Loucy (cell line): ENCODE measurements at regions not wholly inside any gene's neighbourhood (a gene's known extent, or its start where the extent isn't known, plus 50 kb on each side); places are given as distances from the start of the nearest gene placed in this dataset.
A peak's percentile ranks its signal among the peaks of the same experiment; 100 is the strongest.

Source experiments
- H2AFZ ChIP-seq: fragments of 200-600 bp; sonication (generic); 2 replicates; pipeline ENCODE4 v1.6.0; 2016; ENCODE audit warnings: antibody characterized with exemption, mild to moderate bottlenecking, low read length, moderate library complexity
- H3F3A ChIP-seq: fragments of 200-600 bp; 2 replicates; pipeline ENCODE4 v1.6.0; 2016; ENCODE audit warnings: antibody characterized with exemption, low read depth, mild to moderate bottlenecking
- H3K27me3 ChIP-seq: fragments of 200-600 bp; sonication (generic); 2 replicates; pipeline ENCODE4 v1.6.1; 2014; ENCODE audit warnings: low read length, mild to moderate bottlenecking; ENCODE audit not compliant: insufficient read depth, poor library complexity, severe bottlenecking
- H3K36me3 ChIP-seq: fragments of 200-600 bp; sonication (generic); 2 replicates; pipeline ENCODE4 v1.6.1; 2016; ENCODE audit warnings: low read length; ENCODE audit not compliant: insufficient read depth
- H3K4me1 ChIP-seq: fragments of 200-600 bp; sonication (generic); 2 replicates; pipeline ENCODE4 v1.5.1; 2014; ENCODE audit warnings: low read length, mild to moderate bottlenecking; ENCODE audit not compliant: insufficient read depth, poor library complexity, severe bottlenecking
- H3K4me2 ChIP-seq: fragments of 200-600 bp; sonication (generic); 2 replicates; pipeline ENCODE4 v1.6.0; 2014; ENCODE audit warnings: antibody characterized with exemption, low read length, low read depth, mild to moderate bottlenecking; ENCODE audit not compliant: poor library complexity, severe bottlenecking
- H3K4me3 ChIP-seq: fragments of 200-600 bp; sonication (generic); 2 replicates; pipeline ENCODE4 v1.5.1; 2014; ENCODE audit warnings: low read length, mild to moderate bottlenecking, mixed read lengths; ENCODE audit not compliant: poor library complexity, severe bottlenecking
- H3K79me2 ChIP-seq: fragments of 200-600 bp; sonication (generic); 2 replicates; pipeline ENCODE4 v1.6.1; 2014; ENCODE audit warnings: low read length; ENCODE audit not compliant: insufficient read depth
- H3K9ac ChIP-seq: fragments of 200-600 bp; sonication (generic); 2 replicates; pipeline ENCODE4 v1.6.0; 2014; ENCODE audit warnings: mild to moderate bottlenecking, low read depth, low read length, moderate library complexity; ENCODE audit not compliant: poor library complexity, severe bottlenecking
- H3K9me2 ChIP-seq: fragments of 200-600 bp; sonication (generic); replicated peaks from 2 replicates; pipeline ENCODE4 v1.6.1; 2016; ENCODE audit warnings: low read depth, low read length, mixed read lengths
- H3K9me3 ChIP-seq: fragments of 200-600 bp; sonication (generic); 2 replicates; pipeline ENCODE4 v1.6.1; 2014; ENCODE audit warnings: mild to moderate bottlenecking, antibody characterized with exemption, low read length, low read depth; ENCODE audit not compliant: insufficient read depth
- H4K20me1 ChIP-seq: fragments of 200-600 bp; sonication (generic); 2 replicates; pipeline ENCODE4 v1.6.0; 2014; ENCODE audit warnings: antibody characterized with exemption, low read length, mild to moderate bottlenecking; ENCODE audit not compliant: insufficient read depth, poor library complexity, severe bottlenecking
- CTCF ChIP-seq: fragments of 200-600 bp; sonication (generic); conservative IDR thresholded peaks from 2 replicates; pipeline ENCODE4 v1.5.1; 2014; ENCODE audit warnings: mild to moderate bottlenecking, antibody characterized with exemption, low read length
- EZH2phosphoT487 ChIP-seq: fragments of 200-600 bp; IDR thresholded peaks from 2 replicates; pipeline ENCODE4 v1.6.1; 2018; ENCODE audit warnings: antibody characterized with exemption, mild to moderate bottlenecking, moderate library complexity, borderline replicate concordance

- Histone ChIP-seq H3K4me2 (peak overlapping the region; percentile 6), H4K20me1 (no peaks in the 10 kb centered on the region), H3K36me3 (no peaks in the 10 kb centered on the region), H3K4me1 (peaks cover 13% of the 10 kb centered on the region), H2AFZ (no peak overlapping the region), H3K9me2 (no peaks in the 10 kb centered on the region), H3K9ac (no peak overlapping the region), H3K9me3 (no peaks in the 10 kb centered on the region; the same call in 1 of the 2 replicates), H3K79me2 (no peaks in the 10 kb centered on the region), H3K27me3 (no peaks in the 10 kb centered on the region), H3K4me3 (no peak overlapping the region), H3F3A (no peaks in the 10 kb centered on the region; the same call in 1 of the 2 replicates)
- no peak for TF ChIP-seq EZH2phosphoT487
- TF ChIP-seq CTCF, result no peak
Measured at GRCh38 chr2:187959821-187960220, 331.9 kb upstream of the GULP1 start.

- Histone ChIP-seq H3K36me3 (no peaks in the 10 kb centered on the region), H3F3A (no peaks in the 10 kb centered on the region; the same call in 1 of the 2 replicates), H3K79me2 (no peaks in the 10 kb centered on the region), H3K4me2 (no peak overlapping the region), H3K4me1 (peaks cover 13% of the 10 kb centered on the region), H3K4me3 (no peak overlapping the region), H3K27me3 (no peaks in the 10 kb centered on the region), H3K9me3 (no peaks in the 10 kb centered on the region), H4K20me1 (no peaks in the 10 kb centered on the region), H2AFZ (no peak overlapping the region), H3K9ac (no peak overlapping the region), H3K9me2 (no peaks in the 10 kb centered on the region)
- no peak for TF ChIP-seq CTCF
- TF ChIP-seq EZH2phosphoT487, result no peak
Measured at GRCh38 chr2:187962538-187962937, 329.1 kb upstream of the GULP1 start.

- Histone ChIP-seq H3K36me3 (no peaks in the 10 kb centered on the region), H3K9me2 (no peaks in the 10 kb centered on the region), H3F3A (no peaks in the 10 kb centered on the region), H4K20me1 (no peaks in the 10 kb centered on the region), H3K4me2 (no peak overlapping the region), H3K27me3 (no peaks in the 10 kb centered on the region), H3K9ac (no peak overlapping the region), H2AFZ (no peak overlapping the region), H3K9me3 (no peaks in the 10 kb centered on the region), H3K79me2 (no peaks in the 10 kb centered on the region), H3K4me1 (peaks cover 8% of the 10 kb centered on the region), H3K4me3 (no peak overlapping the region)
- TF ChIP-seq EZH2phosphoT487 (no peak), CTCF (no peak)
Measured at GRCh38 chr2:187964746-187965145, 326.9 kb upstream of the GULP1 start.
